ENCODE measurements at regions not wholly inside any gene's neighbourhood (a gene's known extent, or its start where the extent isn't known, plus 50 kb on each side); places are given as distances from the start of the nearest gene placed in this dataset.

DNA sequence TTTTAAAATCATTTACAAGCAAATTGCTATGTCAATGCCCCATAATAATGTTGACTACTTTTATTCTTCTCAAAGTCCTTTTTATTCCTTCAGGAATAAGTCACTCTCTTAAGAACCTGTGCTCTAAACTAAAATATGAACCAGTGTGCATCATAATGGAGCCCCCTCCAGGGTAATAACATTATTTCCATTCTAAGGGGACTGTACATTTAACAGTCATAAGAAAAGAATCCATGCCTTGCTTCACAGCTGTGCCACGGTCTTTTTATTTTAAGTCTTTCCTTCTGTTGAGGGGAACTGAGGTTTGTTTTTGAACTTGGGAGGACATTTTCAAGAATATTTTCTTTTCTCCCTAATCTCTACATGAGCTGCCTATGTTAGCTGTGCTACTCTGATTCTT, 297.6 kb downstream of the MAN2A1 start:
- Histone ChIP-seq H3K4me3 (ENCODE audit: low read depth in 1 of 2, low read length in 2 of 2) (no peak overlapping the region), H3K27ac (ENCODE audit: low read depth, low read length) (no peak overlapping the region)

GRCh38 chr5:109987970-109988369, 298.2 kb downstream of the MAN2A1 start:
- no peak overlapping the region for H3K9ac ChIP-seq (ENCODE audit: low read depth in 1 of 2, low read length in 2 of 2)
- H3K4me3 ChIP-seq (ENCODE audit: low read depth in 1 of 2, low read length in 2 of 2) = no peak overlapping the region
- no peaks in the 10 kb centered on the region for H3K36me3 ChIP-seq (ENCODE audit: control insufficient read depth in 1 of 2, insufficient read depth in 2 of 2, low read length in 2 of 2)
- H3K27me3 ChIP-seq (ENCODE audit: control insufficient read depth in 1 of 2, insufficient read depth in 2 of 2, low read length in 2 of 2) = no peaks in the 10 kb centered on the region
- peaks cover 5 to 8% of the 10 kb centered on the region in 2 donors for H3K4me1 ChIP-seq (ENCODE audit: control insufficient read depth in 1 of 2, insufficient read depth in 2 of 2, low read length in 2 of 2)
- no peak overlapping the region for H3K27ac ChIP-seq (ENCODE audit: low read depth, low read length)
- no peaks in the 10 kb centered on the region for H3K9me3 ChIP-seq (ENCODE audit: control insufficient read depth in 1 of 2, low read length in 2 of 2)

More for the DNA sequence above, 297.6 kb downstream of the MAN2A1 start:
- Histone ChIP-seq H3K36me3 (ENCODE audit: control insufficient read depth in 1 of 2, insufficient read depth in 2 of 2, low read length in 2 of 2) (no peaks in the 10 kb centered on the region), H3K4me1 (ENCODE audit: control insufficient read depth in 1 of 2, insufficient read depth in 2 of 2, low read length in 2 of 2) (peaks cover 5 to 13% of the 10 kb centered on the region in 2 donors), H3K9me3 (ENCODE audit: control insufficient read depth in 1 of 2, low read length in 2 of 2) (no peaks in the 10 kb centered on the region), H3K9ac (ENCODE audit: low read depth in 1 of 2, low read length in 2 of 2) (no peak overlapping the region), H3K27me3 (ENCODE audit: control insufficient read depth in 1 of 2, insufficient read depth in 2 of 2, low read length in 2 of 2) (no peaks in the 10 kb centered on the region)

DNA sequence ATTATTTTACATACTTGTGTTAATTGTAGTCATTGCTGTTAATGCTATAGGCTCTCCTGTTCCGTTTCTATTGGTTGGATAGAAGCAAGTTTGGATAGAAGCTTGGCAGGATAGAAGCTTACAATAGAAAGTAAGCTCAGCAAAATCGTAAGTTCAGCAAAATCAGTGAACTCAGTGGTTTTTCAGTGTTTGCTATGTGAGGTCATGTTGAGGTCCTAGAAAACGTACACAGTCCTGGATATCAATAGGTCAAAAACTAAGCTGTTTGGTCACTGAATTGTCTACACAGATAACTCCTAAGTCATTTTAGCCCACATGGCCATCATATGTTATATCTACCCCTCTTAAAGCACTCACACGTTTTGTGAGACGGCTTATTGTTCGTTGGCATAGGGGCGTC, 299.4 kb downstream of the MAN2A1 start:
- Histone ChIP-seq H3K4me3 (ENCODE audit: low read depth in 1 of 2, low read length in 2 of 2) (no peak overlapping the region), H3K9ac (ENCODE audit: low read depth in 1 of 2, low read length in 2 of 2) (no peak overlapping the region), H3K36me3 (ENCODE audit: control insufficient read depth in 1 of 2, insufficient read depth in 2 of 2, low read length in 2 of 2) (no peaks in the 10 kb centered on the region), H3K4me1 (ENCODE audit: control insufficient read depth in 1 of 2, insufficient read depth in 2 of 2, low read length in 2 of 2) (peaks cover 5 to 6% of the 10 kb centered on the region in 2 donors), H3K27me3 (ENCODE audit: control insufficient read depth in 1 of 2, insufficient read depth in 2 of 2, low read length in 2 of 2) (no peaks in the 10 kb centered on the region), H3K27ac (ENCODE audit: low read depth, low read length) (no peak overlapping the region), H3K9me3 (ENCODE audit: control insufficient read depth in 1 of 2, low read length in 2 of 2) (no peaks in the 10 kb centered on the region)

DNA sequence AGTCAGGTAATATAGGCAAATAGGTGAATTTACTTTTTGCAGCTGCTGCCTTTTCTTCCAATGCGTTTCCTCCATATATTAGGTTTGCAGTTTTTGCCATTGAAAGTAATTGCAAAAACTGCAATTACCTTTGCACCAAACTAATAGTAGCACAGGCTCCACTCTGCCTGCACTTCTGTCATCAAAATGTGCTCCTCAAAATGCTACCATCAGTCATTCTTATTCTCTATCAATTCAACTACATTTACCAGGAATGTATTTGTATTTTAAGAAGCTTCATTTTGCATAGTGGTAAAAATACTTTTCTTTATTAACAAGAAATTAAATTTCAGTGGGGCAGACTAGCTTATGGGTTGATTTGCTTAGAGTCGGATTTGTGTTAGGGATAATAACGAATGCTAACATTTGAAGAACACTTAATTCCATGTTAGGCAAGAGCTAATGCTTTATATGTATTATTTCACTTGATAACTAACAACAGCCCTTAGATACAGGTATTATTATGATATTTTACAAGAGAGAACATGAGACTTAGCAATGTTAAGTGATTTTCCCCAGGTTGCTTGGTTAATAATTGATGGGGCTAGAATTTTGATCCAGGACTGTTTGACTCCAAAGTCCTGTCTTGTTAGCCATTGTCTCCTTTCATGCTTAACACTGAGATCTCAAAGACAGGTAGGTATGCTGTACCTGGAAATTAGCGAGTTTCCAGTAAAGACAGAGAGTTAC, 300.4 kb downstream of the MAN2A1 start:
- H3K9me3 ChIP-seq (ENCODE audit: control insufficient read depth in 1 of 2, low read length in 2 of 2) = no peaks in the 10 kb centered on the region
- no peak overlapping the region for H3K9ac ChIP-seq (ENCODE audit: low read depth in 1 of 2, low read length in 2 of 2)
- H3K4me1 ChIP-seq (ENCODE audit: control insufficient read depth in 1 of 2, insufficient read depth in 2 of 2, low read length in 2 of 2) = peaks cover 5 to 6% of the 10 kb centered on the region in 2 donors
- no peaks in the 10 kb centered on the region for H3K36me3 ChIP-seq (ENCODE audit: control insufficient read depth in 1 of 2, insufficient read depth in 2 of 2, low read length in 2 of 2)
- H3K4me3 ChIP-seq (ENCODE audit: low read depth in 1 of 2, low read length in 2 of 2) = peak overlapping the region in 1 of 2 donors; percentile 13
- no peak overlapping the region for H3K27ac ChIP-seq (ENCODE audit: low read depth, low read length)
- no peaks in the 10 kb centered on the region for H3K27me3 ChIP-seq (ENCODE audit: control insufficient read depth in 1 of 2, insufficient read depth in 2 of 2, low read length in 2 of 2)

DNA sequence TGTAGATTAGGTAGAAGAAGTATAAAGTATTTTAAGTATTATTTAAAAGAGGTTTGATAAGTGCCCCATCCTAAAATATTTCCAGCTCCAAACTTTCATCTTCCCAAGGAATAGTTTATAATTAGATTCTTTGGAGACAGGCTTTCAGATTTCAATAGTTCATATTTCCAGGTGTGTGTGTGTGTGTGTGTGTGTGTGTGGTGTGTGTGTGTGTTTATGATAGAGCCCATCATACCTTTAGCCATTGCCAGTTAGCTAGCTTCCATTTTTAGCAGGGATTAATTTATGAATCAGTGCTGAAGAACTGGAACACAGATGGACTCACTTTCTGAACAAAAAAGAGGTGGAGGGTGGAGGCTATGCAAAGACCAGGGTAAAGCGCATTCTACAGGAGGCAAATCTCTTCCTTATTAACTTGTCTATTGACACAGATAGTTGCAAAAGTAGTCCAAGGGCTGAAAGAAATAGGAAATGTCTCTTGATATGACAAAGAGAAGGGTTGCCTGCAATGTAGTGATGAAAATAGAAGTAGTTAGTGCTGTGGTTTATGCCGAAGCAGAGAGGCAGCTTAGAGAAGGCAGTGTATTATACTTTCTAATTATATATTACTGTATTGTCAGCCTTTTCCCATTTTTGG, 301.1 kb downstream of the MAN2A1 start:
- no peaks in the 10 kb centered on the region for H3K9me3 ChIP-seq (ENCODE audit: control insufficient read depth in 1 of 2, low read length in 2 of 2)
- no peak overlapping the region for H3K9ac ChIP-seq (ENCODE audit: low read depth in 1 of 2, low read length in 2 of 2)
- no peaks in the 10 kb centered on the region for H3K36me3 ChIP-seq (ENCODE audit: control insufficient read depth in 1 of 2, insufficient read depth in 2 of 2, low read length in 2 of 2)
- no peak overlapping the region for H3K4me3 ChIP-seq (ENCODE audit: low read depth in 1 of 2, low read length in 2 of 2)
- H3K27ac ChIP-seq (ENCODE audit: low read depth, low read length) = no peak overlapping the region
- H3K4me1 ChIP-seq (ENCODE audit: control insufficient read depth in 1 of 2, insufficient read depth in 2 of 2, low read length in 2 of 2) = peaks cover 5 to 6% of the 10 kb centered on the region in 2 donors
- H3K27me3 ChIP-seq (ENCODE audit: control insufficient read depth in 1 of 2, insufficient read depth in 2 of 2, low read length in 2 of 2) = no peaks in the 10 kb centered on the region

DNA sequence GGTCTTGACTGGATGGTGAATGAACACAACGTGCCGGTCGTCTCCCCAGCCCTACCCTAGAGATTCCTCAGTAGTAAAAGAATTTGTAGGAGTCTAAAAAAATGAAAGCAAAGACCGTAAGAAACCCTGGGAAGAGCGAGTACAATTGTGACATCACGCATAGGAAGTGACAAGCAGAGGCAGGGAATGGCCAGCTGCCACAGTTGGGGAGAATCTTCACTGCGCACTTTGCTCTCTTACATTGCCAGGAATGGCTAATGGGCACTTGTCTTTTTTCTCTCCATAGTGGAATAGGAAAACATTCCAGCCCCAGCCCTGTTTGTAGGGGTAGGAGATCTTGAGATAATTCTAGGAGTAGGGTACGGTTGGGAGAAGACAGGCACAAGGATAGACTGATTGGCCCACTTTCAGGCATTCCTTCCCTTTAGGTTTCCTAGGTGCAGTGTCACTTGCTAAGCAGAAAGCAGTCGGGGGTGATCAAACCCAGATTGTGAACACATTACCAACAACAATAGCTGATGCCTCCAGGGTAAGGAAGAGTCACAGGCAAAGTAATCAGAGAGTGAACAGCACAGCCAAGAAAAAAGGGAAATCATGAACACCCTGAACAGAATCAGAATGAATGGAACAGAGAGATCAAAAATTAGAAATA, 302.7 kb downstream of the MAN2A1 start:
- H3K27me3 ChIP-seq (ENCODE audit: control insufficient read depth in 1 of 2, insufficient read depth in 2 of 2, low read length in 2 of 2) = no peaks in the 10 kb centered on the region
- no peaks in the 10 kb centered on the region for H3K36me3 ChIP-seq (ENCODE audit: control insufficient read depth in 1 of 2, insufficient read depth in 2 of 2, low read length in 2 of 2)
- H3K4me3 ChIP-seq (ENCODE audit: low read depth in 1 of 2, low read length in 2 of 2) = no peak overlapping the region
- H3K9ac ChIP-seq (ENCODE audit: low read depth in 1 of 2, low read length in 2 of 2) = no peak overlapping the region
- no peak overlapping the region for H3K27ac ChIP-seq (ENCODE audit: low read depth, low read length)
- peaks cover 5 to 6% of the 10 kb centered on the region in 2 donors for H3K4me1 ChIP-seq (ENCODE audit: control insufficient read depth in 1 of 2, insufficient read depth in 2 of 2, low read length in 2 of 2)
- no peaks in the 10 kb centered on the region for H3K9me3 ChIP-seq (ENCODE audit: control insufficient read depth in 1 of 2, low read length in 2 of 2)

GRCh38 chr5:109994135-109994534, 304.4 kb downstream of the MAN2A1 start:
- Histone ChIP-seq H3K27ac (ENCODE audit: low read depth, low read length) (no peak overlapping the region), H3K9me3 (ENCODE audit: control insufficient read depth in 1 of 2, low read length in 2 of 2) (no peaks in the 10 kb centered on the region), H3K9ac (ENCODE audit: low read depth in 1 of 2, low read length in 2 of 2) (no peak overlapping the region), H3K27me3 (ENCODE audit: control insufficient read depth in 1 of 2, insufficient read depth in 2 of 2, low read length in 2 of 2) (no peaks in the 10 kb centered on the region), H3K4me3 (ENCODE audit: low read depth in 1 of 2, low read length in 2 of 2) (no peak overlapping the region), H3K36me3 (ENCODE audit: control insufficient read depth in 1 of 2, insufficient read depth in 2 of 2, low read length in 2 of 2) (no peaks in the 10 kb centered on the region), H3K4me1 (ENCODE audit: control insufficient read depth in 1 of 2, insufficient read depth in 2 of 2, low read length in 2 of 2) (peaks cover 0 to 5% of the 10 kb centered on the region in 2 donors)

- no peaks in the 10 kb centered on the region for H3K27me3 ChIP-seq (ENCODE audit: control insufficient read depth in 1 of 2, insufficient read depth in 2 of 2, low read length in 2 of 2)
- H3K9ac ChIP-seq (ENCODE audit: low read depth in 1 of 2, low read length in 2 of 2) = no peak overlapping the region
- H3K36me3 ChIP-seq (ENCODE audit: control insufficient read depth in 1 of 2, insufficient read depth in 2 of 2, low read length in 2 of 2) = no peaks in the 10 kb centered on the region
- H3K4me3 ChIP-seq (ENCODE audit: low read depth in 1 of 2, low read length in 2 of 2) = no peak overlapping the region
- H3K4me1 ChIP-seq (ENCODE audit: control insufficient read depth in 1 of 2, insufficient read depth in 2 of 2, low read length in 2 of 2) = no peaks in the 10 kb centered on the region
- H3K27ac ChIP-seq (ENCODE audit: low read depth, low read length) = no peak overlapping the region
- H3K9me3 ChIP-seq (ENCODE audit: control insufficient read depth in 1 of 2, low read length in 2 of 2) = no peaks in the 10 kb centered on the region
These were observed 306.5 kb downstream of the MAN2A1 start for GRCh38 chr5:109996246-109996645.

GRCh38 chr5:109997161-109997560, 307.4 kb downstream of the MAN2A1 start:
- H3K9ac ChIP-seq (ENCODE audit: low read depth in 1 of 2, low read length in 2 of 2) = no peak overlapping the region
- no peaks in the 10 kb centered on the region for H3K4me1 ChIP-seq (ENCODE audit: control insufficient read depth in 1 of 2, insufficient read depth in 2 of 2, low read length in 2 of 2)
- no peaks in the 10 kb centered on the region for H3K36me3 ChIP-seq (ENCODE audit: control insufficient read depth in 1 of 2, insufficient read depth in 2 of 2, low read length in 2 of 2)
- H3K4me3 ChIP-seq (ENCODE audit: low read depth in 1 of 2, low read length in 2 of 2) = no peak overlapping the region
- no peak overlapping the region for H3K27ac ChIP-seq (ENCODE audit: low read depth, low read length)
- no peaks in the 10 kb centered on the region for H3K9me3 ChIP-seq (ENCODE audit: control insufficient read depth in 1 of 2, low read length in 2 of 2)
- no peaks in the 10 kb centered on the region for H3K27me3 ChIP-seq (ENCODE audit: control insufficient read depth in 1 of 2, insufficient read depth in 2 of 2, low read length in 2 of 2)

- no peak overlapping the region for H3K9ac ChIP-seq (ENCODE audit: low read depth in 1 of 2, low read length in 2 of 2)
- H3K4me1 ChIP-seq (ENCODE audit: control insufficient read depth in 1 of 2, insufficient read depth in 2 of 2, low read length in 2 of 2) = no peaks in the 10 kb centered on the region
- H3K27me3 ChIP-seq (ENCODE audit: control insufficient read depth in 1 of 2, insufficient read depth in 2 of 2, low read length in 2 of 2) = no peaks in the 10 kb centered on the region
- no peak overlapping the region for H3K27ac ChIP-seq (ENCODE audit: low read depth, low read length)
- no peaks in the 10 kb centered on the region for H3K36me3 ChIP-seq (ENCODE audit: control insufficient read depth in 1 of 2, insufficient read depth in 2 of 2, low read length in 2 of 2)
- no peaks in the 10 kb centered on the region for H3K9me3 ChIP-seq (ENCODE audit: control insufficient read depth in 1 of 2, low read length in 2 of 2)
- no peak overlapping the region for H3K4me3 ChIP-seq (ENCODE audit: low read depth in 1 of 2, low read length in 2 of 2)
These were observed 308.5 kb downstream of the MAN2A1 start for GRCh38 chr5:109998208-109998607.
